B cell (primary cell): ENCODE measurements at regions not wholly inside any gene's neighbourhood (a gene's known extent, or its start where the extent isn't known, plus 50 kb on each side); places are given as distances from the start of the nearest gene placed in this dataset.

Experiments used
- ATAC-seq: fragments of 200-7000 bp; cut with Tn5 transposase; one replicate; pipeline ENCODE4 v1.10.0; 2021; ENCODE audit warnings: low read depth, mild to moderate bottlenecking, moderate number of reproducible peaks, moderate library complexity
- CTCF ChIA-PET: fragments of 350-600 bp; sonication (Branson Sonifier 250); formaldehyde crosslinking; loops from one replicate; lab custom pipeline; 2021; ENCODE audit warnings: antibody characterized with exemption, inconsistent platforms; lab: Charles Lee
- POLR2A ChIA-PET: fragments of 350-600 bp; sonication (Branson Sonifier 250); formaldehyde crosslinking; loops from one replicate; lab custom pipeline; 2021; ENCODE audit warnings: antibody characterized with exemption; lab: Charles Lee
- DNase-seq: peaks from one replicate; pipeline ENCODE4 v3.0.0; 2013
- H2AFZ ChIP-seq: 2 replicates; pipeline ENCODE4 v1.6.1; 2012; ENCODE audit warnings: mild to moderate bottlenecking, low read depth, low read length; ENCODE audit not compliant: insufficient read depth, poor library complexity, severe bottlenecking
- H3K27ac ChIP-seq, 2 donors: 1 replicate in 1 of 2; 2 replicates in 1 of 2; pipeline ENCODE4 v1.5.1; 2012 to 2013; ENCODE audit warnings: low read length in 2 of 2, mild to moderate bottlenecking in 2 of 2, moderate library complexity in 1 of 2
- H3K27me3 ChIP-seq, 4 experiments: fragments of 200-600 bp in 1 of 4; sonication (generic) in 1 of 4; replicated peaks in 1 of 4; 1 replicate in 2 of 4; 2 replicates in 2 of 4; pipeline versions ENCODE4 v1.6.1 to v1.7.0; 2013 to 2016; ENCODE audit warnings: low read length in 3 of 4, mild to moderate bottlenecking in 2 of 4, mixed read lengths in 1 of 4, moderate library complexity in 1 of 4; ENCODE audit not compliant: insufficient read depth in 4 of 4, control insufficient read depth in 3 of 4; ENCODE audit errors: control extremely low read depth in 1 of 4
- H3K36me3 ChIP-seq, 2 experiments: replicated peaks in 1 of 2; 1 replicate in 1 of 2; 2 replicates in 1 of 2; pipeline versions ENCODE4 v1.6.1 to v1.7.1; 2013; ENCODE audit warnings: low read length in 1 of 2; ENCODE audit not compliant: insufficient read depth in 2 of 2, control insufficient read depth in 1 of 2; ENCODE audit errors: control extremely low read depth in 1 of 2, extremely low read depth in 1 of 2
- H3K4me1 ChIP-seq, 2 donors: fragments of 200-600 bp in 1 of 2; sonication (generic) in 1 of 2; 1 replicate in 1 of 2; 2 replicates in 1 of 2; pipeline versions ENCODE4 v1.5.1 to v1.6.1; 2013 to 2017; ENCODE audit warnings: low read length in 2 of 2; ENCODE audit not compliant: control insufficient read depth in 2 of 2, insufficient read depth in 2 of 2
- H3K4me2 ChIP-seq: replicated peaks from 2 replicates; pipeline ENCODE3; 2012; ENCODE audit warnings: mild to moderate bottlenecking, low read depth, low read length; ENCODE audit not compliant: poor library complexity, severe bottlenecking
- H3K4me3 ChIP-seq, 5 experiments: fragments of 200-600 bp in 1 of 5; sonication (generic) in 1 of 5; 1 replicate in 3 of 5; 2 replicates in 2 of 5; pipeline versions ENCODE4 v1.5.1 to v1.7.0; 2011 to 2016; ENCODE audit warnings: low read length in 4 of 5, mild to moderate bottlenecking in 4 of 5, low read depth in 2 of 5, control low read depth in 1 of 5, moderate library complexity in 1 of 5; ENCODE audit not compliant: insufficient read depth in 1 of 5; ENCODE audit errors: control extremely low read depth in 1 of 5, extremely low read depth in 1 of 5
- H3K79me2 ChIP-seq: fragments of 200-600 bp; sonication (generic); one replicate; pipeline ENCODE4 v1.6.0; 2016; ENCODE audit warnings: low read length; ENCODE audit not compliant: control insufficient read depth, insufficient read depth
- H3K9ac ChIP-seq: fragments of 200-600 bp; sonication (generic); 2 replicates; pipeline ENCODE4 v1.6.1; 2017; ENCODE audit warnings: mild to moderate bottlenecking, low read length, moderate library complexity
- H3K9me3 ChIP-seq, 3 donors: one replicate each; pipeline versions ENCODE4 v1.6.1 to v1.7.1; 2013; ENCODE audit warnings: low read length in 2 of 3; ENCODE audit not compliant: control insufficient read depth in 2 of 3, insufficient read depth in 1 of 3; ENCODE audit errors: control extremely low read depth in 1 of 3
- H4K20me1 ChIP-seq: 2 replicates; pipeline ENCODE4 v1.6.0; 2012; ENCODE audit warnings: mild to moderate bottlenecking, low read length; ENCODE audit not compliant: insufficient read depth, control insufficient read depth, poor library complexity, severe bottlenecking
- H3K27ac Mint-ChIP-seq: one replicate; pipeline ENCODE4 v1.8.0; 2021; ENCODE audit warnings: mixed read lengths
- H3K27me3 Mint-ChIP-seq: one replicate; pipeline ENCODE4 v1.8.0; 2021; ENCODE audit warnings: mixed read lengths
- H3K4me1 Mint-ChIP-seq: one replicate; pipeline ENCODE4 v1.8.0; 2021; ENCODE audit warnings: mixed read lengths
- H3K4me3 Mint-ChIP-seq: one replicate; pipeline ENCODE4 v1.8.0; 2021; ENCODE audit warnings: mixed read lengths
- H3K9me3 Mint-ChIP-seq: one replicate; pipeline ENCODE4 v1.8.0; 2022; ENCODE audit warnings: mixed read lengths; ENCODE audit not compliant: insufficient read depth
- EZH2 ChIP-seq: IDR thresholded peaks from 2 replicates; pipeline ENCODE4 v1.6.1; 2012; ENCODE audit warnings: borderline replicate concordance, low read depth, mild to moderate bottlenecking, moderate library complexity, low read length; ENCODE audit not compliant: insufficient read depth, poor library complexity, severe bottlenecking
- WGBS: methylation state at CpG from one replicate; pipeline ENCODE4 v1.1.5; 2013; ENCODE audit warnings: missing lambda C conversion rate; ENCODE audit not compliant: insufficient coverage; 5-methylcytosine and 5-hydroxymethylcytosine counted together
- intact Hi-C: fragments of 100-400 bp; cut with micrococcal nuclease; formaldehyde crosslinking; loops from one replicate; pipeline ENCODE4 v1.10.0; 2022
- TF ChIP-seq, protein P1 (sequence below): fragments of 200-600 bp; IDR thresholded peaks from one replicate; pipeline ENCODE4 v1.8.0; 2022; ENCODE audit warnings: antibody characterized with exemption, mild to moderate bottlenecking

GRCh38 chr13:107276936-107277335 is 709.0 kb upstream of the ARGLU1 start:
- no peak overlapping the region for H3K27ac ChIP-seq
- Mint-ChIP-seq H3K4me3 (no peak overlapping the region), H3K9me3 (peaks cover 2% of the 10 kb centered on the region), H3K4me1 (no peaks in the 10 kb centered on the region), H3K27ac (no peak overlapping the region), H3K27me3 (no peaks in the 10 kb centered on the region)
- no peaks in the 10 kb centered on the region for H4K20me1 ChIP-seq
- ATAC-seq (no peak), DNase-seq (no peak)
- ChIA-PET CTCF (no interaction called here), POLR2A (no interaction called here)
- H3K27me3 ChIP-seq: no peaks in the 10 kb centered on the region
- H3K4me1 ChIP-seq: no peaks in the 10 kb centered on the region
- no peak overlapping the region for H3K9ac ChIP-seq
- intact Hi-C loops: no loop called here
- no peaks in the 10 kb centered on the region for H3K36me3 ChIP-seq
- H2AFZ ChIP-seq: no peak overlapping the region
- WGBS: no CpG with 5 or more reads among the region's 2 CpGs
- H3K9me3 ChIP-seq: peaks cover 0 to 3% (median 0%) of the 10 kb centered on the region in 3 donors
- TF ChIP-seq, protein P1, sequence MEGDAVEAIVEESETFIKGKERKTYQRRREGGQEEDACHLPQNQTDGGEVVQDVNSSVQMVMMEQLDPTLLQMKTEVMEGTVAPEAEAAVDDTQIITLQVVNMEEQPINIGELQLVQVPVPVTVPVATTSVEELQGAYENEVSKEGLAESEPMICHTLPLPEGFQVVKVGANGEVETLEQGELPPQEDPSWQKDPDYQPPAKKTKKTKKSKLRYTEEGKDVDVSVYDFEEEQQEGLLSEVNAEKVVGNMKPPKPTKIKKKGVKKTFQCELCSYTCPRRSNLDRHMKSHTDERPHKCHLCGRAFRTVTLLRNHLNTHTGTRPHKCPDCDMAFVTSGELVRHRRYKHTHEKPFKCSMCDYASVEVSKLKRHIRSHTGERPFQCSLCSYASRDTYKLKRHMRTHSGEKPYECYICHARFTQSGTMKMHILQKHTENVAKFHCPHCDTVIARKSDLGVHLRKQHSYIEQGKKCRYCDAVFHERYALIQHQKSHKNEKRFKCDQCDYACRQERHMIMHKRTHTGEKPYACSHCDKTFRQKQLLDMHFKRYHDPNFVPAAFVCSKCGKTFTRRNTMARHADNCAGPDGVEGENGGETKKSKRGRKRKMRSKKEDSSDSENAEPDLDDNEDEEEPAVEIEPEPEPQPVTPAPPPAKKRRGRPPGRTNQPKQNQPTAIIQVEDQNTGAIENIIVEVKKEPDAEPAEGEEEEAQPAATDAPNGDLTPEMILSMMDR: no peak
- no peak for TF ChIP-seq EZH2
- H3K4me2 ChIP-seq: no peak overlapping the region
- no peak overlapping the region for H3K4me3 ChIP-seq
- H3K79me2 ChIP-seq: no peaks in the 10 kb centered on the region

DNA sequence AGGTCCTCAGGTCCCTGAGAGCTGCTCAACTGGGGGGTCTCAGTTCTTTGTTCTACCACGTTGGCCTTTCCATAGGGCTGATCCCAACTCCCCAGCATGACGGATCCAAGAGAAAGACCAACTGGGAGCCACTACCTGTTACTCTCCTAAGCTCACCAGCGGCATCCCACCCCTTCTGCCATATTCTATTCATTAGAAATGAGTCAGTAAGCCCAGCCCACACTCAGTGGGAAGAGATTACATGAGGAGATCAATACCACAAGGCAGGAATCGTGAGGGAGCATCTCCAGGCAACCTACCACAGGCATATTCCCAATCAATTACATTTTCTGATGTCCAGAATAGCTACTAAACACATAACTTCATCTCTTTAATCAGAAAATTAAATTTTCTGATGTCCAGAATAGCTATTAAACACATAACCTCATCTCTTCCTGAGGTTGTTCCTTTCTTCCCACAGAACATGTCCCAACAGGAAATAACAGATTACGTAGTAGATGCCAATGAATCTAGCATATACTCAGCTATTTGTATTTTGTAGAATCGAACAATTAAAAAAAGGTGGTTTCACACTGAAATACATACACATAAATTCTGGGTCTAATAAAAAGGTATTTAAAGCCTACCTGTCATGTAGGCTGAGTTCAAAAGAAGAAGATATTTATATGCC is 708.1 kb upstream of the ARGLU1 start:
- DNase-seq (no peak), ATAC-seq (no peak)
- Histone ChIP-seq H3K4me1 (no peaks in the 10 kb centered on the region), H2AFZ (no peak overlapping the region), H3K9ac (no peak overlapping the region), H3K4me2 (no peak overlapping the region), H3K27ac (no peak overlapping the region), H4K20me1 (no peaks in the 10 kb centered on the region), H3K27me3 (no peaks in the 10 kb centered on the region), H3K9me3 (peaks cover 0 to 7% (median 0%) of the 10 kb centered on the region in 3 donors), H3K4me3 (no peak overlapping the region), H3K79me2 (no peaks in the 10 kb centered on the region), H3K36me3 (no peaks in the 10 kb centered on the region)
- POLR2A ChIA-PET: no interaction called here
- H3K27me3 Mint-ChIP-seq: no peaks in the 10 kb centered on the region
- intact Hi-C loops: no loop called here
- CTCF ChIA-PET: no interaction called here
- no peak overlapping the region for H3K4me3 Mint-ChIP-seq
- TF ChIP-seq, protein P1: no peak
- TF ChIP-seq EZH2: no peak
- 47% methylated on average over 2 of the region's 6 CpGs for WGBS
- no peak overlapping the region for H3K27ac Mint-ChIP-seq
- no peaks in the 10 kb centered on the region for H3K4me1 Mint-ChIP-seq
- peaks cover 3% of the 10 kb centered on the region for H3K9me3 Mint-ChIP-seq
